ENCODE measurements at regions not wholly inside any gene's neighbourhood (a gene's known extent, or its start where the extent isn't known, plus 50 kb on each side); places are given as distances from the start of the nearest gene placed in this dataset.

- DNase-seq (no peak), ATAC-seq (ENCODE audit: poor library complexity) (no peak)
- intact Hi-C loops (cut with DNase I), result no loop called here
Measured at GRCh38 chr10:93245779-93246178, 172.1 kb downstream of the CYP26A1 start.

- ATAC-seq (ENCODE audit: poor library complexity), result no peak
Measured at GRCh38 chr10:93248583-93249227, 175.0 kb downstream of the CYP26A1 start.

DNA sequence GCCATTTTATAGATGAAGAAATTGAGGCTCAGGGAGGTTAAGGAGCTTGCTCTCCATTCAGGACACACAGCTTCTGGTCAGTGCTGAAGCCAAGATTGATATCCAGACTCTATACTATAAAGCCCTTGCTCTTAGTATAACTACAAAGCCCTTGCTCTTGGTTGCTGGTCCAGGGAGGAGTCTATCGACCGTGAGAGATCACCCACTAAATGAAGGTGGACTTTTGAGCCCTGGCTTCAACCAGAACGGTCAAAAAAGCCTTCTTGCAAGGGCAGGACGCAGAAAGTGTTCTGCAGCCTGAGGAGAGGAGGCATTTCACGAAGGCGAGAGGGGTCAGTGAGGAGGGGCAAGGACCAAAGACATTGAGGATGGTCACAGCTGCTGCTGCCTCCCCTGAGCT is 176.3 kb downstream of the CYP26A1 start:
- intact Hi-C loops (cut with DNase I), result no loop called here
- no peak for DNase-seq
- no peak for ATAC-seq (ENCODE audit: poor library complexity)

More at GRCh38 chr10:93248583-93249227, 175.0 kb downstream of the CYP26A1 start:
- intact Hi-C loops (cut with DNase I), result no loop called here
- DNase-seq, result no peak

DNA sequence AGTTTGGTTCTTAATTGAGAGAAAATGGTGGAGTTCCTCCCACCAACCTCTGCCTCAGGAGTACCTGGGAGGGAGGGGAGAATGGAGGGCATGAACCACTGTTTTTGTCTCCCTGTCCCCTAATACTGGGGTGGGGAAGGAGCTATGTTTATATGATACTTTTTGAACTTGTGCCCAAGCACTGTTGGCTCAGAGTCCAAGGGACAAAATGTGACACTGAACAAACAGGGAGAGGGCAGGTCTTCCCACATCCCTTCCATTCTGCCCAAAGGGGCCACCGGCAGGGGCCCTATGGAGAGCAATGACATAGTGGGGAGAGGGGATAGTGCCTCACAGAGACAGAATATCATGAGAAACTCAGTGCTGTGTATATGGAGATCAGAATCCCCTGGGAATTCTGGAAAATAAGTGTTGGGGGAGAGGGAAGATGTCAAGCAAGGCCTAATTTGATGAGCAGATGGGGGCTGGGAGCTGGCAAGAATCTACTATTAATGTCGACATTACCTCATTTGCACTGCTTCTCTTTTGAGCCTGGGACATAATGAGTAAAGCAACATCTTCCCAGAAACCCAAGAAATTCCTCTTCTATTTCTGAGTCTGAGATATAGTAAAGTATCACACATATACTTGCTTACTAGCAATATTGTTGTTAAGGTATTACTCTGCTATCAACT is 180.6 kb downstream of the CYP26A1 start:
- ATAC-seq (ENCODE audit: poor library complexity) (no peak), DNase-seq (no peak)
- intact Hi-C loops (cut with DNase I), result no loop called here

- intact Hi-C loops (cut with DNase I), result no loop called here
- ATAC-seq (ENCODE audit: poor library complexity) (no peak), DNase-seq (no peak)
Measured at GRCh38 chr10:93255546-93255945, 181.9 kb downstream of the CYP26A1 start.

Data from Right ventricle myocardium superior (tissue), 1 donor.